Small intestine (tissue), 7 donors: ENCODE measurements at regions not wholly inside any gene's neighbourhood (a gene's known extent, or its start where the extent isn't known, plus 50 kb on each side); places are given as distances from the start of the nearest gene placed in this dataset.

ENCODE experiments used
- DNase-seq, 2 donors: peaks; one replicate each; pipeline versions ENCODE4 v3.0.0 to v3.0.0-alpha.2; 2013
- FAIRE-seq: peaks from 2 replicates; lab custom pipeline; 2012; peaks lifted over from hg19 to GRCh38; lab: Jason Lieb, UNC
- H3K27ac ChIP-seq, 3 donors: one replicate each; pipeline ENCODE4 v1.5.1; 2013; ENCODE audit warnings: low read length in 2 of 3, mild to moderate bottlenecking in 2 of 3, control low read depth in 1 of 3, inconsistent platforms in 1 of 3, low read depth in 1 of 3, moderate library complexity in 1 of 3
- H3K27me3 ChIP-seq, 3 donors: one replicate each; pipeline ENCODE4 v1.6.1; 2013; ENCODE audit warnings: low read length in 3 of 3, inconsistent platforms in 1 of 3; ENCODE audit not compliant: control insufficient read depth in 3 of 3, insufficient read depth in 3 of 3
- H3K36me3 ChIP-seq, 3 donors: one replicate each; pipeline ENCODE4 v1.6.1; 2013; ENCODE audit warnings: low read length in 3 of 3, inconsistent platforms in 1 of 3, low read depth in 1 of 3, mild to moderate bottlenecking in 1 of 3, moderate library complexity in 1 of 3; ENCODE audit not compliant: control insufficient read depth in 3 of 3, insufficient read depth in 2 of 3
- H3K4me1 ChIP-seq, 3 donors: one replicate each; pipeline ENCODE4 v1.6.1; 2013; ENCODE audit warnings: low read length in 2 of 3, inconsistent platforms in 1 of 3, low read depth in 1 of 3, mild to moderate bottlenecking in 1 of 3, moderate library complexity in 1 of 3; ENCODE audit not compliant: control insufficient read depth in 3 of 3, insufficient read depth in 2 of 3
- H3K4me3 ChIP-seq, 3 donors: one replicate each; pipeline ENCODE4 v1.5.1; 2013; ENCODE audit warnings: low read length in 3 of 3, control low read depth in 1 of 3, inconsistent platforms in 1 of 3, low read depth in 1 of 3, mild to moderate bottlenecking in 1 of 3, moderate library complexity in 1 of 3
- H3K9me3 ChIP-seq, 2 donors: one replicate each; pipeline ENCODE4 v1.6.1; 2013; ENCODE audit warnings: low read depth in 1 of 2, low read length in 1 of 2; ENCODE audit not compliant: control insufficient read depth in 2 of 2, insufficient read depth in 1 of 2
- WGBS, 3 donors: extraction: QIAGEN DNeasy Blood & Tissue Kit; methylation state at CpG; one replicate each; pipeline ENCODE4 v1.1.7; 2013; 5-methylcytosine and 5-hydroxymethylcytosine counted together
- donor health status: healthy with polysubstance abuse.
- donor health status: control.
- donor health status: control.
- donor health status: Bipolar disorder and iron deficiency.
- donor health status: healthy.

DNA sequence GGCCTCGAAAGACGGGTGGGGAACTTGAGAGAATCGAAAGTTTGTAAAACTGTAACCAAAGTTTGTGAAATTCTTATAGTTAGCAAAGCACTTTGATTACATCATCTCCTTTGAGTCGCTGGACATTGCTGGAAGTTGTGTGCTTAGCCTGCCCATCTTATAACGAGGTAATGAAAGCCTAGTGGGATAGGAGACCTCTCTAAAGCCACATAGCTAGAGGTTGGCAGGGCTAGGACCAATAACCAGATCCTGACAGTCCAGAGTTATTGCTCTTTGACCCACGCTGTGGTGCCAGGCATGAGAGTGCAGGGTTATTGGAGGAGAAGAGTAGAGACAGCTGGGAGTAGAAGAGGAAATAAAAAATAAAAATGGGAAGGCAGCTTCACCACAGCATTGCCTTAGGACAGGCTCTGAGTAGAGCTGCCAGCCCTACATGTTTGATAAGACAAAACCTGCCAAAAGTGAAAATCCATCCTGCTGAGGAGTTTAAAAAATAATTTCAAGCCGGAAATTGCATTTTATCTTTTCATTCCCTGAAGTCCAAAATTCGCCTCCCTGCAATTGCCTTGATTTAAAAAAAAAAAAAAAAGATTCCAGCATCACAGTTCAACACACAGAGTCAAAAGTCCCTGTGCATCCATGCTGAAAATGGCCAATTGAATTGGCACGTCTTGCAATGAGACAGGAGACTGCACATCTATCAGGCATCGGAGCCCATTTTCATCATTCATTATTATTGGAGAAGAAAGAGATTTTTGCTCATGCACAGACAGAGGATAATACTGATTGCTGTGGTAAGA is 225.5 kb upstream of the POU2AF2 start:
- Histone ChIP-seq H3K4me1 (no peaks in the 10 kb centered on the region), H3K27me3 (no peaks in the 10 kb centered on the region), H3K36me3 (no peaks in the 10 kb centered on the region), H3K27ac (no peak overlapping the region), H3K4me3 (no peak overlapping the region), H3K9me3 (no peaks in the 10 kb centered on the region)
- no peak for FAIRE-seq
- DNase-seq, result peak in 1 of 2 donors; percentile 3
- 62 to 66% (median 62%) methylated on average over 10 of the region's 10 CpGs for WGBS, 3 donors

DNA sequence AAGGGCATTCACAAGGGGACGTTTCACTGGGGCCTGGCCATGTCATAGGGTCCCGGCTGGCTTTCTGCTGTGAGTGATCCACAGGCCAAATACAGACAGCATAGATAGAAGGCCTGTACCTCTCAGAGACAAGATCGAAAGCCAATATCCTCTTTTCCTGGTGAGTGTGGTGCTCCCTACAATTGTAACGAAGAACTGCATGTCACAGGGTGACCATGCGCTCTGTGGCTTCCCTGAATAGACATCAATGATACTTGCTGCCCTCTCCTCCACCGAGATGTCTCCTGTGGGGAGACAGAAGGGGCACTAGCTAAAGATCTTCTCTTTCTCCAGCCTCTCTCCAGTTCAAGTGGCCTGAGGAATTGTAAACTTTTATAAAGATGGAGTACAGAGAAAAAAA is 226.1 kb upstream of the POU2AF2 start:
- H3K4me3 ChIP-seq, result no peak overlapping the region
- no peak for FAIRE-seq
- 61 to 83% (median 63%) methylated on average over 6 of the region's 6 CpGs for WGBS, 3 donors
- peak overlapping the region in 1 of 3 donors; percentile 26 for H3K27ac ChIP-seq
- H3K9me3 ChIP-seq, result no peaks in the 10 kb centered on the region
- H3K36me3 ChIP-seq, result no peaks in the 10 kb centered on the region
- H3K4me1 ChIP-seq, result no peaks in the 10 kb centered on the region
- no peak for DNase-seq
- no peaks in the 10 kb centered on the region for H3K27me3 ChIP-seq

- no peak for DNase-seq
- no peak for FAIRE-seq
- H3K4me3 ChIP-seq, result no peak overlapping the region
- H3K36me3 ChIP-seq, result no peaks in the 10 kb centered on the region
- H3K9me3 ChIP-seq, result no peaks in the 10 kb centered on the region
- H3K27me3 ChIP-seq, result peaks cover 0 to 3% (median 0%) of the 10 kb centered on the region in 3 donors
- H3K4me1 ChIP-seq, result no peaks in the 10 kb centered on the region
- H3K27ac ChIP-seq, result no peak overlapping the region
- WGBS, 3 donors, result 72 to 90% (median 74%) methylated on average over 3 of the region's 3 CpGs
Measured at GRCh38 chr11:111018566-111018965, 227.0 kb upstream of the POU2AF2 start.

DNA sequence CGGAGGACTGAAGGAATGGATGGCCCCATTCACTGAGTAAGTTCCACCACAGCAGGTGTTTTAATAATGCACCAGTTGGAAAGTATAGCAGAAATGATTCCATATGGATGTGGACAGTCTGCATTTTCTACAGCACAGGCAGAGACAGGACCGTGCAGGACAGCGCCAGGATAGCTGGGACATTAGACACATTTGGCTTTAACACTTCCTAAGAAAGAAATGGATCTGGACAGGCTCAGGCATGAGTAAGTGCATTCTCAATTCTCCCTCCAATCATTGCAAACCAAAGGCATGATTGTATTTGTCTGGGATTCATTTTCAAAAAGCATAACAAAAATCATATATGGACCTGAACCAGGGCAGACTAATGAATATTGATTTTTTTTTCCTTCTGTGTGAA is 233.0 kb upstream of the POU2AF2 start:
- Histone ChIP-seq H3K36me3 (no peaks in the 10 kb centered on the region), H3K27me3 (peaks cover 0 to 3% (median 0%) of the 10 kb centered on the region in 3 donors), H3K4me1 (no peaks in the 10 kb centered on the region), H3K9me3 (no peaks in the 10 kb centered on the region), H3K27ac (no peak overlapping the region), H3K4me3 (no peak overlapping the region)
- DNase-seq, result no peak
- no peak for FAIRE-seq
- 84 to 95% (median 94%) methylated on average over 3 of the region's 3 CpGs for WGBS, 3 donors

DNA sequence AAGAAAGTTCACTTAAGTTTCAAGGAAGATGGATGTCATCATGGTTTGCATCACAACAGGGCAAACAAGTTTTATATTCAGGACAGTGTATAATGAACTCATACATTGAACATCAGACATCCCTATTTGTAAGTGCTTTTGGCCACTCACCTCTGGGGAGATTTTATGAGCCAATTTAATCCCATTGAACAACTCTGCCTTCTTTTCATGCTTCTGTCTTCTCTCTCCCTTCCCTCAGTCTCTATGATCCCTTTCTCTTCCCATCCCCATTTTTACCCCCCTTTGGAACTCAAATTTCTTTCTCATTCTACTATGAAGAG is 234.3 kb upstream of the POU2AF2 start:
- Histone ChIP-seq H3K4me3 (no peak overlapping the region), H3K36me3 (no peaks in the 10 kb centered on the region), H3K27me3 (peaks cover 0 to 3% (median 0%) of the 10 kb centered on the region in 3 donors), H3K9me3 (no peaks in the 10 kb centered on the region), H3K4me1 (no peaks in the 10 kb centered on the region), H3K27ac (no peak overlapping the region)
- DNase-seq, result no peak
- no peak for FAIRE-seq

DNA sequence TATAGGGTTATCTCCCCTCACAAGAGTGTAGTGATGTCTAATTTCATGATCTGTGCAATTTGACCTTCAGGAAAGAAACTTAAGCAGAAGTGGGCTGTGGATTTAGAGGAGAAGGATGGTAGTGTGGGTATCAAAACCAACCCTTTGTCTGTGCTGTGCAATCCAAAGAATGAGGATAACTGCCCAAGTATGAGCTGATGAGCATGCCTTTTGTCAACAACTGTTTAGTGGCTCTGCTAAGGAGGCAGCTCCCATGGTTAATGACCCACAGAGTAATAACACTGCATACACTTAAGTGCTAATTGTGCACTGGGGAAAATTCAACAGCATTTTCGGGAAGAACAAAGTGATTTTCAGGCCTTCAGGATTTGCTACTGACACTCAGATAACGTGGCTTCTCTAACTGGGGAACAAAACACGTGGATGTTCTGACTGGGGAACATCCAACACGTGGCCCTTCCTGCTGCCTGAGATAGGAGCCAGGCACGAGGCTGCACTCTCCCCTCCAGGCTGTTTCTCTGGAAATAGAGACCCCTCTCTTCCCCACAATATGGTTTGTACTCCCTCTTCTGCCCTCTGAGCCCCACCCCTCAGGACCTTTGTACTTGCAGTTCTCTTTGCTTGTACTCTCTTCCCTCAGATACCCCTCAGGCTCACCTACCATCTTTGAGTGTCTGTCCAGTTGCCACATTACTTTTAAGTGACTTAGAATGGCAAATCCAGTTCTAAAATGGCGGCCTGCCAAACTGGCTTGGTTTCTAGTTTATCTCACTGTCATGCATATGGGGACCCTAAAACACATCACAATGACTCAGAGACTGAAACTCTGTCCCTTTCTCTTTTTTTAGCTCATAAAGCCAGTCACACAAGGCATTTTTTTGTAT is 234.9 kb upstream of the POU2AF2 start:
- Histone ChIP-seq H3K36me3 (no peaks in the 10 kb centered on the region), H3K4me1 (no peaks in the 10 kb centered on the region), H3K27ac (no peak overlapping the region), H3K27me3 (peaks cover 0 to 3% (median 0%) of the 10 kb centered on the region in 3 donors), H3K4me3 (no peak overlapping the region), H3K9me3 (no peaks in the 10 kb centered on the region)
- FAIRE-seq (no peak), DNase-seq (no peak)
- 42 to 70% (median 63%) methylated on average over 6 of the region's 6 CpGs for WGBS, 3 donors

GRCh38 chr11:111006227-111006626 is 239.3 kb upstream of the POU2AF2 start:
- Histone ChIP-seq H3K36me3 (no peaks in the 10 kb centered on the region), H3K27ac (no peak overlapping the region), H3K9me3 (no peaks in the 10 kb centered on the region), H3K4me3 (no peak overlapping the region), H3K27me3 (no peaks in the 10 kb centered on the region), H3K4me1 (no peaks in the 10 kb centered on the region)
- FAIRE-seq (no peak), DNase-seq (peak in 1 of 2 donors; percentile 3)
- 47 to 66% (median 55%) methylated on average over 4 of the region's 4 CpGs for WGBS, 3 donors

- no peak overlapping the region for H3K4me3 ChIP-seq
- no peaks in the 10 kb centered on the region for H3K36me3 ChIP-seq
- 69 to 89% (median 76%) methylated on average over 3 of the region's 3 CpGs for WGBS, 3 donors
- no peaks in the 10 kb centered on the region for H3K9me3 ChIP-seq
- FAIRE-seq, result no peak
- H3K4me1 ChIP-seq, result no peaks in the 10 kb centered on the region
- DNase-seq, result no peak
- no peaks in the 10 kb centered on the region for H3K27me3 ChIP-seq
- no peak overlapping the region for H3K27ac ChIP-seq
Measured at GRCh38 chr11:111001986-111002611, 243.4 kb upstream of the POU2AF2 start.
